PC-9 (cell line): ENCODE measurements at regions not wholly inside any gene's neighbourhood (a gene's known extent, or its start where the extent isn't known, plus 50 kb on each side); places are given as distances from the start of the nearest gene placed in this dataset.

ENCODE experiments used
- BruUV-seq: library from RNA; stranded (reverse); fragments of 400-500 nt; replicated peaks from 2 replicates; lab custom pipeline; 2021; lab: Mats Ljungman, UMichigan
- CTCF ChIA-PET: fragments of 300-600 bp; sonication (Branson Sonifier 250); formaldehyde crosslinking; loops from one replicate; lab custom pipeline; 2022; ENCODE audit warnings: antibody characterized with exemption; lab: Charles Lee
- POLR2A ChIA-PET: fragments of 300-600 bp; sonication (Branson Sonifier 250); formaldehyde crosslinking; loops from one replicate; lab custom pipeline; 2022; ENCODE audit warnings: antibody characterized with exemption; ENCODE audit not compliant: unreplicated experiment; lab: Charles Lee
- DNase-seq, 2 experiments: peaks; one replicate each; pipeline versions ENCODE4 v3.0.0 to v3.0.0-alpha.2; 2015 to 2022; ENCODE audit warnings: mixed read lengths in 1 of 2
- H2AFZ ChIP-seq: fragments of 200-600 bp; sonication (generic); 2 replicates; pipeline ENCODE4 v1.8.1; 2017; ENCODE audit warnings: antibody characterized with exemption
- H3F3A ChIP-seq: fragments of 200-600 bp; sonication (generic); 2 replicates; pipeline ENCODE4 v1.8.1; 2017; ENCODE audit warnings: antibody characterized with exemption, mild to moderate bottlenecking, low read depth; ENCODE audit not compliant: insufficient read depth
- H3K27ac ChIP-seq: fragments of 200-600 bp; sonication (generic); 2 replicates; pipeline ENCODE4 v1.6.1; 2016; ENCODE audit warnings: mixed run types
- H3K27me3 ChIP-seq: fragments of 200-600 bp; sonication (generic); 2 replicates; pipeline ENCODE4 v1.6.1; 2016; ENCODE audit warnings: low read depth, mixed run types; ENCODE audit not compliant: insufficient read depth
- H3K36me3 ChIP-seq: fragments of 200-600 bp; sonication (generic); 2 replicates; pipeline ENCODE4 v1.6.1; 2016; ENCODE audit warnings: low read depth, mixed run types
- H3K4me1 ChIP-seq: fragments of 200-600 bp; sonication (generic); replicated peaks from 2 replicates; pipeline ENCODE4 v1.6.1; 2016; ENCODE audit warnings: mixed run types; ENCODE audit not compliant: insufficient read depth
- H3K4me2 ChIP-seq: fragments of 200-600 bp; sonication (generic); 2 replicates; pipeline ENCODE4 v1.6.1; 2017; ENCODE audit warnings: mixed run types
- H3K4me3 ChIP-seq: fragments of 200-600 bp; sonication (generic); 2 replicates; pipeline ENCODE4 v1.6.1; 2016; ENCODE audit warnings: mixed run types
- H3K79me2 ChIP-seq: fragments of 200-600 bp; sonication (generic); 2 replicates; pipeline ENCODE4 v1.6.1; 2017; ENCODE audit warnings: low read depth, mixed run types
- H3K9me2 ChIP-seq: fragments of 200-600 bp; sonication (generic); 2 replicates; pipeline ENCODE4 v1.8.1; 2017; ENCODE audit warnings: mild to moderate bottlenecking; ENCODE audit not compliant: insufficient read depth
- H3K9me3 ChIP-seq: fragments of 200-600 bp; sonication (generic); 2 replicates; pipeline ENCODE4 v1.8.1; 2016; ENCODE audit warnings: low read depth; ENCODE audit not compliant: insufficient read depth
- H4K20me1 ChIP-seq: fragments of 200-600 bp; sonication (generic); 2 replicates; pipeline ENCODE4 v1.8.1; 2017; ENCODE audit not compliant: insufficient read depth
- EZH2 ChIP-seq: fragments of 200-600 bp; sonication (generic); IDR thresholded peaks from 2 replicates; pipeline ENCODE4 v1.8.0; 2017; ENCODE audit warnings: antibody characterized with exemption, low read depth
- intact Hi-C: fragments of 100-400 bp; cut with micrococcal nuclease; formaldehyde crosslinking; loops from one replicate; pipeline ENCODE4 v1.10.0; 2022; ENCODE audit not compliant: unreplicated experiment
- TF ChIP-seq, protein P1 (sequence below): fragments of 200-600 bp; sonication (generic); conservative IDR thresholded peaks from 2 replicates; pipeline ENCODE4 v1.6.1; 2017; ENCODE audit warnings: mixed run types, antibody characterized with exemption, mild to moderate bottlenecking, moderate library complexity

DNA sequence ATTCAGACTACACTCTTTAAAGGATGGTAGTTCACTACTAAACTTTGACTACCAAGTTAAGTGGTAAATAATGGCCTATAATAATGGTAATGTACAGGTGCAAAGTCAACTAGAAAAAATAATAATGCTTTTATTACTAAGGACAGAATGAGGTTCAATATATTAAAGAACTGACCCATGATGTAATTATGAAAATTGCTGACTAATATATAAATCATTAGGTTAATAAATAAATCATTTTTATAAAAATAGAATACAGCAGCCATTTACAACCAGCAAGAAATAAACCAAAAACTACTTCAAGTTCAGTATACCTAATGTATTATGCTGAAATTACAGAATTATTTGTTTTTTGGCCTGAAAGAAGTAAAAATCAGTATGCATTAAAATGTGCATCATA, 577.2 kb downstream of the PPARGC1A start:
- no peaks in the 10 kb centered on the region for H4K20me1 ChIP-seq
- no peaks in the 10 kb centered on the region for H3K79me2 ChIP-seq
- no peaks in the 10 kb centered on the region for H3K4me1 ChIP-seq
- no peak overlapping the region for H2AFZ ChIP-seq
- TF ChIP-seq EZH2: no peak
- TF ChIP-seq, protein P1, sequence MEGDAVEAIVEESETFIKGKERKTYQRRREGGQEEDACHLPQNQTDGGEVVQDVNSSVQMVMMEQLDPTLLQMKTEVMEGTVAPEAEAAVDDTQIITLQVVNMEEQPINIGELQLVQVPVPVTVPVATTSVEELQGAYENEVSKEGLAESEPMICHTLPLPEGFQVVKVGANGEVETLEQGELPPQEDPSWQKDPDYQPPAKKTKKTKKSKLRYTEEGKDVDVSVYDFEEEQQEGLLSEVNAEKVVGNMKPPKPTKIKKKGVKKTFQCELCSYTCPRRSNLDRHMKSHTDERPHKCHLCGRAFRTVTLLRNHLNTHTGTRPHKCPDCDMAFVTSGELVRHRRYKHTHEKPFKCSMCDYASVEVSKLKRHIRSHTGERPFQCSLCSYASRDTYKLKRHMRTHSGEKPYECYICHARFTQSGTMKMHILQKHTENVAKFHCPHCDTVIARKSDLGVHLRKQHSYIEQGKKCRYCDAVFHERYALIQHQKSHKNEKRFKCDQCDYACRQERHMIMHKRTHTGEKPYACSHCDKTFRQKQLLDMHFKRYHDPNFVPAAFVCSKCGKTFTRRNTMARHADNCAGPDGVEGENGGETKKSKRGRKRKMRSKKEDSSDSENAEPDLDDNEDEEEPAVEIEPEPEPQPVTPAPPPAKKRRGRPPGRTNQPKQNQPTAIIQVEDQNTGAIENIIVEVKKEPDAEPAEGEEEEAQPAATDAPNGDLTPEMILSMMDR: no peak
- CTCF ChIA-PET: no interaction called here
- BruUV-seq: no TSS peak
- no peaks in the 10 kb centered on the region for H3K27me3 ChIP-seq
- no peaks in the 10 kb centered on the region for H3K9me2 ChIP-seq
- POLR2A ChIA-PET: no interaction called here
- no peaks in the 10 kb centered on the region for H3F3A ChIP-seq
- intact Hi-C loops: no loop called here
- H3K9me3 ChIP-seq: no peaks in the 10 kb centered on the region
- no peak overlapping the region for H3K4me2 ChIP-seq
- DNase-seq: no peak
- no peak overlapping the region for H3K4me3 ChIP-seq
- H3K36me3 ChIP-seq: no peaks in the 10 kb centered on the region
- no peak overlapping the region for H3K27ac ChIP-seq

DNA sequence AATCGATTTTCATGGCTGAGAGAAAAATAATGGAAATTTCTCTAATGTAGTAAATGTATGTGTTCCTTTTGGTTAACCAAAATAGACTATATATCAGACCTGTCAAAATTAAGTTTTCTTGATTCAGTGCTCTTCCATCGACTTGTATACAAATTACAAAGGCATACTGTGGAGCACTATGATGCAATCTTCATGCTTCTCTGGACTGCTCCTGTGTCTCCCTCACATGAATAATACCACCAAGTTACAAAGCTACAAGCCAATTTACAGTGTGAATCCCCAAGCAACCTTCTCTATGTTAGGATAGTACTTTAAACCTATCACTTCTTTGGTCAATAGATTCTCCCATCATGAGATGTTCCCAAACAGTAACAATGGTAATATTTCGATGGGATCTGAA, 577.9 kb downstream of the PPARGC1A start:
- Histone ChIP-seq H3K36me3 (no peaks in the 10 kb centered on the region), H3F3A (no peaks in the 10 kb centered on the region), H3K27me3 (no peaks in the 10 kb centered on the region), H3K27ac (no peak overlapping the region), H3K79me2 (no peaks in the 10 kb centered on the region), H3K4me1 (no peaks in the 10 kb centered on the region), H3K9me2 (no peaks in the 10 kb centered on the region), H3K9me3 (no peaks in the 10 kb centered on the region), H3K4me3 (no peak overlapping the region), H4K20me1 (no peaks in the 10 kb centered on the region), H3K4me2 (no peak overlapping the region), H2AFZ (no peak overlapping the region)
- no TSS peak for BruUV-seq
- TF ChIP-seq, protein P1: no peak
- TF ChIP-seq EZH2: no peak
- intact Hi-C loops: no loop called here
- ChIA-PET POLR2A (no interaction called here), CTCF (no interaction called here)
- DNase-seq: no peak

DNA sequence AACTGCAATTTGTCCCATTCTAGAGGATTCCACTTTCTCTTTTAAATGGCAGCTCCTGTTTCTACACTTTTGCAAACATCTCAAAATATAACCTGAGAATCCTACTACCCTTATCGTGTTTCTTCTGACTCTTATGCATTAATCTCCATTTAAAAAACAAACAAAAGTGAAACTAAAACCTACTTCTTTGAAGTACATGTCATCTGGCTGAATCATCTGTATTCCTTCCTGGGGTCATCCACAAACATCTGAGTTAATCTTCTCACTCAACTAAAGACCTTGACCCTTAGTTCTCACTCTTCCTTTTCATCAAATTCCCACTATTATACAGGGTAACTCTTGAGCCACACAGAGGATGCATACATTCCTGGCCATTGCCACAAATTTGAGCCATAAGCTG, 584.8 kb downstream of the PPARGC1A start:
- Histone ChIP-seq H3K9me2 (no peaks in the 10 kb centered on the region), H3K9me3 (no peaks in the 10 kb centered on the region), H3K36me3 (no peaks in the 10 kb centered on the region), H4K20me1 (no peaks in the 10 kb centered on the region), H3K4me1 (peaks cover 3% of the 10 kb centered on the region; the same call in 1 of the 2 replicates), H2AFZ (peak overlapping the region; percentile 77), H3F3A (no peaks in the 10 kb centered on the region), H3K79me2 (no peaks in the 10 kb centered on the region), H3K27ac (no peak overlapping the region), H3K27me3 (no peaks in the 10 kb centered on the region), H3K4me2 (peak overlapping the region; percentile 63), H3K4me3 (peak overlapping the region; percentile 45; the same call in 1 of the 2 replicates)
- no TSS peak for BruUV-seq
- POLR2A ChIA-PET: interaction anchor here (0.6 kb wide), 1 partner anchor 136 kb away, joined by 3 read pairs; no protein-coding TSS in a partner anchor
- intact Hi-C loops: no loop called here
- no peak for DNase-seq
- no peak for TF ChIP-seq EZH2
- TF ChIP-seq, protein P1: no peak
- CTCF ChIA-PET: no interaction called here
